HG03064 (cell line): ENCODE measurements at regions not wholly inside any gene's neighbourhood (a gene's known extent, or its start where the extent isn't known, plus 50 kb on each side); places are given as distances from the start of the nearest gene placed in this dataset.

ENCODE experiments used
- ATAC-seq: cut with Tn5 transposase; IDR thresholded peaks from one replicate; pipeline ENCODE4 v1.9.1; 2021; ENCODE audit warnings: low read depth; ENCODE audit not compliant: unreplicated experiment

DNA sequence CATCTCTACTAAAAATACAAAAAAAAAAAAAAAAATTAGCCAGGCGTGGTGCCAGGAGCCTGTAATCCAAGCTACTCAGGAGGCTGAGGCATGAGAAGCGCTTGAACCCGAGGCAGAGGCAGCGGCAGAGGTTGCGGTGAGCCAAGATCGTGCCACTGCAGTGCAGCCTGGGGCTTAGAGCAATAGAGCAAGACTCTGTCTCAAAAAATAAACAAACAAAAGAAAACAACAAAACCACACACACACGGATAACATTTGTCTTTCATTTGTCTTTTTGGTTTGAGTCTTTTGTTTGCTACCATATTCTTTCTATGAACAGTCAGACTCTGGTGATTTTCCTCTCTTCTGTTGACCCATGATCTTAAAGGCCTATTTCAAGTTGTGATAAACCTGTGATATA is 1168.3 kb upstream of the WWC1 start:
- ATAC-seq = no peak

- no peak for ATAC-seq
Measured at GRCh38 chr5:167128581-167128980, 1162.9 kb upstream of the WWC1 start.

GRCh38 chr5:167140548-167141291 is 1150.7 kb upstream of the WWC1 start:
- ATAC-seq = no peak

- ATAC-seq = no peak
Measured at GRCh38 chr5:167143716-167144115, 1147.7 kb upstream of the WWC1 start.

DNA sequence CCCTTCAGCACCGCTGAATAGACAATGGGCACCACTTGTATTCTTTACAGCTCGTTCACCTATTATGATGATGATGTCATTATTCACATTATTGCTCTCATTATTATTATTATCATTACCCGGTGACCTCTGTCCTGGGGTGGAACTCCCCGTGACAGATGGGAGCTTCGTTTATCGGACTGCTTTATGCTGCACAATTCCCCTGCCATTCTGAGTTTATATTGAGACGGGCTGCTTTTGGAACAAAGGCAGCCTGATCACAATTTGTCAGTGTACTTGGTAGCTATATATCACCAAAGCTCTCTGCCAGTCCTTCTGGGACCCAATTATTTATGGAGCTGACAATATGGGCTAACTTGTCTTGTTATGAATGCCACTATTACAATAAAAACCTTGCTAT is 1145.6 kb upstream of the WWC1 start:
- ATAC-seq = no peak

- ATAC-seq = no peak
Measured at GRCh38 chr5:167147879-167148278, 1143.6 kb upstream of the WWC1 start.

- no peak for ATAC-seq
Measured at GRCh38 chr5:167150661-167151060, 1140.8 kb upstream of the WWC1 start.

- ATAC-seq = no peak
Measured at GRCh38 chr5:167152561-167152960, 1138.9 kb upstream of the WWC1 start.

GRCh38 chr5:167155387-167156005 is 1135.9 kb upstream of the WWC1 start:
- no peak for ATAC-seq

GRCh38 chr5:167156446-167156845 is 1135.0 kb upstream of the WWC1 start:
- ATAC-seq = no peak

GRCh38 chr5:167158588-167158987 is 1132.9 kb upstream of the WWC1 start:
- no peak for ATAC-seq

- no peak for ATAC-seq
Measured at GRCh38 chr5:167160388-167160787, 1131.1 kb upstream of the WWC1 start.

- ATAC-seq = no peak
Measured at GRCh38 chr5:167166696-167167095, 1124.7 kb upstream of the WWC1 start.

GRCh38 chr5:167167191-167167795 is 1124.2 kb upstream of the WWC1 start:
- no peak for ATAC-seq

DNA sequence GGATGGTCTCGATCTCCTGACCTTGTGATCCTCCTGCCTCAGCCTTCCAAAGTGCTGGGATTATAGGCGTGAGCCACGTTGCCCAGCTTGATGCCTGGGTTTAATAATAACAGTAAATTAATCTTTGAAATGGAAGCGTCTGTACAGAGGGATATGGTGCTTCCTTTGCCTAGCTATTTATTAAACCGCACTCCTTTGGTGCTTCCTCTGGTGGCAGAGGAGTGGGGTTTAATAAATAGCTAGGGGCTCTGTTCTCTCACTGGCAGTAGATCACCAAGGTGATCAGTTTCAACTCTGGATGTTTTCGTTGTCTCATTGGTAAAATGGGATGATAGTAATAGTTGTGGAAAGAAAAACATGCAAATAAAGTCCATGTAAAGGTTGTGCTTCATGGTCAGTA is 1122.5 kb upstream of the WWC1 start:
- no peak for ATAC-seq

- ATAC-seq = no peak
Measured at GRCh38 chr5:167171056-167171455, 1120.4 kb upstream of the WWC1 start.

- no peak for ATAC-seq
Measured at GRCh38 chr5:167177736-167178135, 1113.7 kb upstream of the WWC1 start.

DNA sequence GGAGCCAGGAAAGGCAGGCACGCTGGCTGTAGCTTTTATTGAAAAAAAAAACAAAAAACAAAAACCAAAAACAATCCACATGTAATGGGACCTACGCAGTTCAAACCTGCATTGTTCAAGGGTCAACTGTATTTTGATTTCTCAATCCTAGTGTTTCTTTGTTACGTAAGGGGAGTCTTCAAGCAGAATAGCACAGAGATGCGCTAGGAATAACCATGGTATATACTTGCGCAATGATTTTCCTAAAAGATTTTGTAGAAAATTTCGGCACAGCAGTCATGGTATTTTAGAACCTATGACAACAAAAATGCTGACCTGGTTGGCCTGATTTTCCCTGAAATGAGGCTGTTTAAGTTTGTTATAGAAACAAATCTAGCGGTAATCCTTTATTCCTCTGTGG is 1110.5 kb upstream of the WWC1 start:
- no peak for ATAC-seq

DNA sequence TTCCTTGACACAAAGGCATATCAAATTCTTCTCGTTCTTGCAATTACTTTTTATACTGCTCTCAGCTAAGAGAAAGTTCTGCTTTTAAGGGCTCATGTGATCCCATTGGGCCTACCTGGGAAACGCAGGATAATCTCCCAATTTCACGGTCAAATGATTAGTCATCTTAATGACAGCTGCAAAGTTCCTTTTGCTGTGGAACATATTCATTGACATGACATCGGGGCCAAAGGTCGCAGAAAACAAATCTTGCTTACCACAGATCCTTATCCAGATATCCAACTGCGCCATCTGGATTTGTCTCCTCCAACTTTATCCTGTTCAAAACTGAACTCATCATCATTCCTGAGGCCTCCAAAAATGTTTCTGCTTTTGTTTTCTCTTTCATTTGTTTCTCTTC is 1085.6 kb upstream of the WWC1 start:
- no peak for ATAC-seq

DNA sequence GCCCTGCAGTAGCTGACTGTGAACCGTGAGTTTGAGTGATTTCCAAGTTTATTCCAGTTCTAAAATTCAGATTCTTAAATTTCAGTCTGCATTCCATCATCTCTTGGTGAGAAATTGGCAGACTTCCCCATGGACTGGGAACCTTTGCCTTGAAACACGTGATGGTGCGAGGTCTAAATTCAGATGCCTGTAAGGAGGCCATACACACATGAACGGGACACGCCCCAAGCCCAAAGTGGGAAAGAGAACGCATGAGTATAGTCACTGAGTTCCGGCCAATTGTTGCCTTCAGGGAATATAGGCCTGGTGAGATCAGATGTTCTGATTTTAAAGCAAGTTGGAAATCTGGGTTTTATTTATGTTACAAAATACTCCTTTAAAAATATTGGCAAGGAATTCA is 1084.4 kb upstream of the WWC1 start:
- no peak for ATAC-seq

DNA sequence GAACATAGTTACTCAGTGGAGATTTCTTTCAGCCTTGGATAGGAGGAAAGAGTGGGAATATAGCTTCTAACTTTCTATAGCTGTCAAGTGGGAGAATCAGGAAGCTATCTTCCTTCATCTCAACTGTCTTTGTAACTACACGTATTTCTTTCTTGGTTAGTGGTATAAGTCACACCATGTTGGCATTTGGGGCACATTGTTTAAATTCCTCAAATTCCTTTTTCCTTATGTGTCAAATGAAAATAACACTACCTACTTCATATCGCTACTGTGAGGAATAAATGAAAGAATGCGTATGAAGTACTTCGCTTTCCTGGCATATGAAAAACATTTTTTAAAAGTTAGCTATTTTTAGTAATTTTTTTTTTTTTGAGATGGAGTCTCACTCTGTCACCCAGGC is 1082.5 kb upstream of the WWC1 start:
- ATAC-seq = no peak

DNA sequence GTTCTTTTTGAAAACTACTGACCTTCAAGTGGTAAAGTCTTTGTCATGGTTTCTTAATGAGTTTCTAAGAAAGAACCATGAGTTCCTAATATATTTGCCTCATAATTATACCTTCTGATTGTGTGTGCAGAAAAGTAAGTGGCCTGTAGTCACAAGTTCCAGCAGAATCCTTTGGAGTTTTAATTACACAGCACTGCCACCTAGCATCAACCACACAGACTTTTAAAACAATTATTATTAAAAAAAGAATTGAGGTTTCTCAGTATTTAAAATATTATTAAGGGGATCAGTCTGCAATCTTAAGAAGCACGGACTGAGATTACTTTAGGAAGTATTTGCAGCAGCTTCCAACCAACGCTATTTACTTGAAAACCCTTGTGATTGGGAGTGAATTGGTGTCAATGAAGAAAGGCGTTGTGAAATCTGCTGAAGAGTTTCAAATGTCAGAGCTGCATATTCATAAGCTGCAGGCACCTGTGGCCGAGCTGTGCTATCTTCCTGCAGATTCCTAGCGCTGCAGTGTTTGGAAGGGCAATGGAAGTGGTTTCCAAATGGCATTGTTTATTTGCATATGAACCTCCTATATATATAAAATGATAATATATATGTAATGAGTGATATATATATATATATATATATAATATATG is 1074.2 kb upstream of the WWC1 start:
- ATAC-seq = no peak
